ENCODE measurements at regions not wholly inside any gene's neighbourhood (a gene's known extent, or its start where the extent isn't known, plus 50 kb on each side); places are given as distances from the start of the nearest gene placed in this dataset.

DNA sequence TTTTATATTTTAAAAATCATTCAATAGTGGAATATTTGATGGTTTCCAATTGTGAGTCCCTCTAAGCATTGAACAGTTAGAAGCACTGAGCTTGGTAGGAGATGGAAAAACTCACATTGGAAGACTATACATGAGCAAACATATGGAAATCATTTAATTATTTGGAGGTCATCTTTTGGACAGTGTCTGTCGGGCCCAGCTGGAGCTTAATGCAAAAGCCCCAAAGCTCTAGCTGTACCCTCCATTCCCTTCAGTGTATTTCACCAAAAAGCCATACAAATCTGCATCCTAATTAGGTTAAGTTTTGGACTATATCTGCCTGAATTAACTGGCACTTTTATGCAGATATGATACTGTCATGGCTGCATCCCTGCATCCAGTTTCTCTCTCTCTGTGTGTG lies 365.7 kb downstream of the FLRT2 start:
- H3F3A ChIP-seq (ENCODE audit: control insufficient read depth, insufficient read depth), result no peaks in the 10 kb centered on the region
- no peak for TF ChIP-seq EZH2phosphoT487 (IDR thresholded peaks at IDR 0.05; ENCODE audit: borderline replicate concordance, low read length)
- TF ChIP-seq, protein P1, sequence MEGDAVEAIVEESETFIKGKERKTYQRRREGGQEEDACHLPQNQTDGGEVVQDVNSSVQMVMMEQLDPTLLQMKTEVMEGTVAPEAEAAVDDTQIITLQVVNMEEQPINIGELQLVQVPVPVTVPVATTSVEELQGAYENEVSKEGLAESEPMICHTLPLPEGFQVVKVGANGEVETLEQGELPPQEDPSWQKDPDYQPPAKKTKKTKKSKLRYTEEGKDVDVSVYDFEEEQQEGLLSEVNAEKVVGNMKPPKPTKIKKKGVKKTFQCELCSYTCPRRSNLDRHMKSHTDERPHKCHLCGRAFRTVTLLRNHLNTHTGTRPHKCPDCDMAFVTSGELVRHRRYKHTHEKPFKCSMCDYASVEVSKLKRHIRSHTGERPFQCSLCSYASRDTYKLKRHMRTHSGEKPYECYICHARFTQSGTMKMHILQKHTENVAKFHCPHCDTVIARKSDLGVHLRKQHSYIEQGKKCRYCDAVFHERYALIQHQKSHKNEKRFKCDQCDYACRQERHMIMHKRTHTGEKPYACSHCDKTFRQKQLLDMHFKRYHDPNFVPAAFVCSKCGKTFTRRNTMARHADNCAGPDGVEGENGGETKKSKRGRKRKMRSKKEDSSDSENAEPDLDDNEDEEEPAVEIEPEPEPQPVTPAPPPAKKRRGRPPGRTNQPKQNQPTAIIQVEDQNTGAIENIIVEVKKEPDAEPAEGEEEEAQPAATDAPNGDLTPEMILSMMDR (IDR thresholded peaks at IDR 0.05; ENCODE audit: low read depth, low read length, poor library complexity, severe bottlenecking), result no peak
- no peak overlapping the region for H3K27ac ChIP-seq (ENCODE audit: low read depth, low read length)
- no peaks in the 10 kb centered on the region for H3K9me3 ChIP-seq (ENCODE audit: control insufficient read depth, insufficient read depth, low read length)
- no peaks in the 10 kb centered on the region for H3K27me3 ChIP-seq (ENCODE audit: control insufficient read depth, low read length)
- H3K9me2 ChIP-seq (replicated peaks; ENCODE audit: control insufficient read depth, low read length), result no peaks in the 10 kb centered on the region
- H4K20me1 ChIP-seq (ENCODE audit: control insufficient read depth, insufficient read depth, low read depth, low read length), result no peaks in the 10 kb centered on the region
- H3K4me1 ChIP-seq (ENCODE audit: control insufficient read depth, low read length), result no peaks in the 10 kb centered on the region
- H3K4me3 ChIP-seq (ENCODE audit: low read length), result no peak overlapping the region
- no peak overlapping the region for H3K4me2 ChIP-seq (ENCODE audit: low read length)
- H3K79me2 ChIP-seq (ENCODE audit: control insufficient read depth, low read length), result no peaks in the 10 kb centered on the region
- no peaks in the 10 kb centered on the region for H3K36me3 ChIP-seq (ENCODE audit: control insufficient read depth, low read length)

DNA sequence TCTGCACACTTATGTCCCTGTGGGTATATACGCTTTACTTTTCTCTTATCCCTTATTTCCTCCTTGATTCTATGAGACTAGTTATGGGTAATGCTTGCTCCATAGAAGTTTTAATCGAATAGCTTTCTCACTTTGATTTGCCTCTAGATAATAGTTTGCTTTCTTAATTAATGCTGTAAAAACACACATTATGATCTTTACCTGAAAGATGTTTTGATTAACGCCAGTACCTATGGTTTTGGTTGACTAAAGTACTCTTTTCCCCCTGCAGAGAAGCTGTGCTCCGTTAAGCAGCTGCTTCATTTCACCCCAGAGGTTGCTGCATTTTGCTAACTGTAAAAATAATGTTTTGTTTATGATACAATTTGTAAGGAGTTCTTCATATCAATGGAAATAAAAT lies 362.3 kb downstream of the FLRT2 start:
- no peak overlapping the region for H3K4me2 ChIP-seq (ENCODE audit: low read length)
- no peaks in the 10 kb centered on the region for H3K4me1 ChIP-seq (ENCODE audit: control insufficient read depth, low read length)
- no peaks in the 10 kb centered on the region for H3F3A ChIP-seq (ENCODE audit: control insufficient read depth, insufficient read depth)
- no peak overlapping the region for H3K4me3 ChIP-seq (ENCODE audit: low read length)
- no peaks in the 10 kb centered on the region for H3K79me2 ChIP-seq (ENCODE audit: control insufficient read depth, low read length)
- TF ChIP-seq EZH2phosphoT487 (IDR thresholded peaks at IDR 0.05; ENCODE audit: borderline replicate concordance, low read length), result no peak
- TF ChIP-seq, protein P1 (IDR thresholded peaks at IDR 0.05; ENCODE audit: low read depth, low read length, poor library complexity, severe bottlenecking), result no peak
- no peaks in the 10 kb centered on the region for H3K36me3 ChIP-seq (ENCODE audit: control insufficient read depth, low read length)
- H3K27ac ChIP-seq (ENCODE audit: low read depth, low read length), result no peak overlapping the region
- H3K9me3 ChIP-seq (ENCODE audit: control insufficient read depth, insufficient read depth, low read length), result no peaks in the 10 kb centered on the region
- H3K9me2 ChIP-seq (replicated peaks; ENCODE audit: control insufficient read depth, low read length), result no peaks in the 10 kb centered on the region
- no peaks in the 10 kb centered on the region for H4K20me1 ChIP-seq (ENCODE audit: control insufficient read depth, insufficient read depth, low read depth, low read length)
- no peaks in the 10 kb centered on the region for H3K27me3 ChIP-seq (ENCODE audit: control insufficient read depth, low read length)

DNA sequence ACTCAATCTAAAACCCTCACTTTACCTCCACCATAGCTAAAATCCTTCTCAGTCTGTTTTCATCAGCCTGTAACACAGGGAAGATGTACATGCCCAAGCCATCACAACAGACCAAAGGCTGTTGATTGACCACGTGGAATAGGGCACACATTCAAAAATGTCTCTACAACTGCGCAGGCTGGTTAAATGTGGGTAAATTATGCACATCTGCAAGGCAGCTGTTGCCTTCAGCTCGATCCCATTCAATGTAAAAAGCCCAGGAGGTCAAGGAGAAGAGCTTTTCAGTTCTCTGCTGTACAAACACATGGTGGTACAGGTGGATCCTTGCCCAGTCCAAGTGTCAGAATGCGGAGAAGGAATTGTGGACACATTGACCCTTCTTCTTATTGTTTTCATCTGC lies 354.0 kb downstream of the FLRT2 start:
- H3K36me3 ChIP-seq (ENCODE audit: control insufficient read depth, low read length), result no peaks in the 10 kb centered on the region
- TF ChIP-seq, protein P1 (IDR thresholded peaks at IDR 0.05; ENCODE audit: low read depth, low read length, poor library complexity, severe bottlenecking), result no peak
- no peak for TF ChIP-seq EZH2phosphoT487 (IDR thresholded peaks at IDR 0.05; ENCODE audit: borderline replicate concordance, low read length)
- H4K20me1 ChIP-seq (ENCODE audit: control insufficient read depth, insufficient read depth, low read depth, low read length), result no peaks in the 10 kb centered on the region
- no peak overlapping the region for H3K4me2 ChIP-seq (ENCODE audit: low read length)
- H3K27me3 ChIP-seq (ENCODE audit: control insufficient read depth, low read length), result no peaks in the 10 kb centered on the region
- H3K9me2 ChIP-seq (replicated peaks; ENCODE audit: control insufficient read depth, low read length), result no peaks in the 10 kb centered on the region
- no peak overlapping the region for H3K4me3 ChIP-seq (ENCODE audit: low read length)
- no peaks in the 10 kb centered on the region for H3K79me2 ChIP-seq (ENCODE audit: control insufficient read depth, low read length)
- H3K27ac ChIP-seq (ENCODE audit: low read depth, low read length), result no peak overlapping the region
- H3K4me1 ChIP-seq (ENCODE audit: control insufficient read depth, low read length), result no peaks in the 10 kb centered on the region
- H3F3A ChIP-seq (ENCODE audit: control insufficient read depth, insufficient read depth), result no peaks in the 10 kb centered on the region
- no peaks in the 10 kb centered on the region; the same call in 1 of the 2 replicates for H3K9me3 ChIP-seq (ENCODE audit: control insufficient read depth, insufficient read depth, low read length)

DNA sequence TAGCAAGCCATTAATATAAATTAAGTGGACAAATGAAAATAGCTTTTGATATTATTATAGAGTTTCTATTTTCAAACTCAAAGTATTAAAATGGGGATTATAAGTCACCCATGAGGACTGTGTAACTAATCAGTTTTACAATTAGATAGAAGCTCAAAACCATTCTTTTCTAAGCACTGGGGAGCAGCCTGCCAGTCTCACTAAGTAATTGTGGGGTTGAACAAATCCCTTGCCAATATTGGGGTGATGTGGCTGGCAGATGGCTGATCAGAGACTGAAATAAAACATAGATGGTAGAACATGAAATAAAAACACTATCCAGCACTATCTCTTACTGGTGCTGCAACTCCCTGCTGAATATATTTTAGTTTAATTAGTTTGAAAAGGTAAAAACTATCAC lies 353.2 kb downstream of the FLRT2 start:
- H3K27ac ChIP-seq (ENCODE audit: low read depth, low read length), result no peak overlapping the region
- TF ChIP-seq, protein P1 (IDR thresholded peaks at IDR 0.05; ENCODE audit: low read depth, low read length, poor library complexity, severe bottlenecking), result no peak
- TF ChIP-seq EZH2phosphoT487 (IDR thresholded peaks at IDR 0.05; ENCODE audit: borderline replicate concordance, low read length), result no peak
- H3K4me1 ChIP-seq (ENCODE audit: control insufficient read depth, low read length), result no peaks in the 10 kb centered on the region
- H3K36me3 ChIP-seq (ENCODE audit: control insufficient read depth, low read length), result no peaks in the 10 kb centered on the region
- H3K27me3 ChIP-seq (ENCODE audit: control insufficient read depth, low read length), result no peaks in the 10 kb centered on the region
- H3K4me2 ChIP-seq (ENCODE audit: low read length), result no peak overlapping the region
- H4K20me1 ChIP-seq (ENCODE audit: control insufficient read depth, insufficient read depth, low read depth, low read length), result no peaks in the 10 kb centered on the region
- H3K79me2 ChIP-seq (ENCODE audit: control insufficient read depth, low read length), result no peaks in the 10 kb centered on the region
- H3F3A ChIP-seq (ENCODE audit: control insufficient read depth, insufficient read depth), result no peaks in the 10 kb centered on the region
- H3K4me3 ChIP-seq (ENCODE audit: low read length), result no peak overlapping the region
- H3K9me3 ChIP-seq (ENCODE audit: control insufficient read depth, insufficient read depth, low read length), result no peaks in the 10 kb centered on the region; the same call in 1 of the 2 replicates
- no peaks in the 10 kb centered on the region for H3K9me2 ChIP-seq (replicated peaks; ENCODE audit: control insufficient read depth, low read length)
